HAP-1 (cell line): ENCODE measurements at regions not wholly inside any gene's neighbourhood (a gene's known extent, or its start where the extent isn't known, plus 50 kb on each side); places are given as distances from the start of the nearest gene placed in this dataset.

ENCODE experiments used
- DNase-seq, 2 experiments: peaks; one replicate each; pipeline ENCODE4 v3.0.0-alpha.2; 2016 to 2020; ENCODE audit warnings: low spot score in 2 of 2
- H3K27me3 ChIP-seq: fragments of 250-450 bp; sonication (Bioruptor Pico); 2 replicates; pipeline ENCODE4 v1.5.1; 2020; ENCODE audit warnings: low read depth, mild to moderate bottlenecking, moderate library complexity
- H3K36me3 ChIP-seq: fragments of 250-450 bp; sonication (Bioruptor Pico); replicated peaks from 2 replicates; pipeline ENCODE4 v1.5.1; 2020; ENCODE audit warnings: mild to moderate bottlenecking
- H3K4me1 ChIP-seq: fragments of 250-450 bp; sonication (Bioruptor Pico); 2 replicates; pipeline ENCODE4 v1.5.1; 2020; ENCODE audit warnings: mild to moderate bottlenecking
- H3K4me3 ChIP-seq: fragments of 250-450 bp; sonication (Bioruptor Pico); 2 replicates; pipeline ENCODE4 v1.5.1; 2020; ENCODE audit warnings: mild to moderate bottlenecking, moderate library complexity
- H3K9me3 ChIP-seq: fragments of 250-450 bp; sonication (Bioruptor Pico); 2 replicates; pipeline ENCODE4 v1.5.1; 2020; ENCODE audit warnings: mild to moderate bottlenecking, moderate library complexity
- in situ Hi-C: fragments of 300-500 bp; cut with MboI; formaldehyde crosslinking; loops from 3 replicates; pipeline ENCODE4 v1.14.3; 2020; ENCODE audit warnings: low sequenced_read_pairs, inconsistent platforms, mixed read lengths

- Histone ChIP-seq H3K36me3 (no peaks in the 10 kb centered on the region), H3K4me3 (no peak overlapping the region), H3K9me3 (no peaks in the 10 kb centered on the region), H3K4me1 (no peaks in the 10 kb centered on the region), H3K27me3 (no peaks in the 10 kb centered on the region)
- in situ Hi-C loops, result no loop called here
- no peak for DNase-seq
These were observed 77.9 kb upstream of the KLF7 start for GRCh38 chr2:207243601-207244000.

GRCh38 chr2:207244971-207245925, 79.5 kb upstream of the KLF7 start:
- no peaks in the 10 kb centered on the region for H3K9me3 ChIP-seq
- no peak for DNase-seq
- in situ Hi-C loops, result no loop called here
- no peak overlapping the region for H3K4me3 ChIP-seq
- no peaks in the 10 kb centered on the region for H3K4me1 ChIP-seq
- H3K36me3 ChIP-seq, result no peaks in the 10 kb centered on the region
- no peaks in the 10 kb centered on the region for H3K27me3 ChIP-seq

- H3K36me3 ChIP-seq, result no peaks in the 10 kb centered on the region
- H3K4me1 ChIP-seq, result no peaks in the 10 kb centered on the region
- no peaks in the 10 kb centered on the region for H3K9me3 ChIP-seq
- in situ Hi-C loops, result no loop called here
- H3K27me3 ChIP-seq, result no peaks in the 10 kb centered on the region
- DNase-seq, result no peak
- no peak overlapping the region for H3K4me3 ChIP-seq
These were observed 83.1 kb upstream of the KLF7 start for GRCh38 chr2:207248702-207249377.

GRCh38 chr2:207251022-207251421, 85.3 kb upstream of the KLF7 start:
- H3K4me3 ChIP-seq, result no peak overlapping the region
- H3K4me1 ChIP-seq, result no peaks in the 10 kb centered on the region
- in situ Hi-C loops, result no loop called here
- H3K36me3 ChIP-seq, result no peaks in the 10 kb centered on the region
- DNase-seq, result no peak
- no peaks in the 10 kb centered on the region for H3K9me3 ChIP-seq
- H3K27me3 ChIP-seq, result no peaks in the 10 kb centered on the region

GRCh38 chr2:207251573-207252192, 85.9 kb upstream of the KLF7 start:
- in situ Hi-C loops, result no loop called here
- Histone ChIP-seq H3K27me3 (no peaks in the 10 kb centered on the region), H3K9me3 (no peaks in the 10 kb centered on the region), H3K4me1 (no peaks in the 10 kb centered on the region), H3K36me3 (no peaks in the 10 kb centered on the region), H3K4me3 (no peak overlapping the region)
- no peak for DNase-seq

- H3K9me3 ChIP-seq, result no peaks in the 10 kb centered on the region
- DNase-seq, result no peak
- in situ Hi-C loops, result no loop called here
- H3K4me1 ChIP-seq, result no peaks in the 10 kb centered on the region; the same call in 1 of the 2 replicates
- H3K27me3 ChIP-seq, result no peaks in the 10 kb centered on the region
- H3K36me3 ChIP-seq, result no peaks in the 10 kb centered on the region
- no peak overlapping the region for H3K4me3 ChIP-seq
These were observed 86.7 kb upstream of the KLF7 start for GRCh38 chr2:207252416-207252815.

- peaks cover 4% of the 10 kb centered on the region for H3K4me1 ChIP-seq
- in situ Hi-C loops, result no loop called here
These were observed 87.4 kb upstream of the KLF7 start for GRCh38 chr2:207252979-207253645.

GRCh38 chr2:207253666-207254345, 88.1 kb upstream of the KLF7 start:
- in situ Hi-C loops, result no loop called here
- Histone ChIP-seq H3K4me1 (peaks cover 11% of the 10 kb centered on the region), H3K9me3 (no peaks in the 10 kb centered on the region)

More at GRCh38 chr2:207252979-207253645, 87.4 kb upstream of the KLF7 start:
- H3K4me3 ChIP-seq, result no peak overlapping the region
- no peaks in the 10 kb centered on the region for H3K36me3 ChIP-seq
- no peaks in the 10 kb centered on the region for H3K27me3 ChIP-seq
- peak; percentile 16 to 47 for DNase-seq
- no peaks in the 10 kb centered on the region for H3K9me3 ChIP-seq

GRCh38 chr2:207254591-207255464, 89.1 kb upstream of the KLF7 start:
- H3K27me3 ChIP-seq, result no peaks in the 10 kb centered on the region
- no peak overlapping the region for H3K4me3 ChIP-seq
- no peak for DNase-seq
- no peaks in the 10 kb centered on the region for H3K9me3 ChIP-seq
- H3K36me3 ChIP-seq, result no peaks in the 10 kb centered on the region
- peaks cover 12% of the 10 kb centered on the region for H3K4me1 ChIP-seq
- in situ Hi-C loops, result no loop called here

More at GRCh38 chr2:207253666-207254345, 88.1 kb upstream of the KLF7 start:
- no peak for DNase-seq
- Histone ChIP-seq H3K27me3 (no peaks in the 10 kb centered on the region), H3K36me3 (no peaks in the 10 kb centered on the region), H3K4me3 (no peak overlapping the region)

GRCh38 chr2:207255565-207256470, 90.1 kb upstream of the KLF7 start:
- peaks cover 12% of the 10 kb centered on the region for H3K4me1 ChIP-seq
- in situ Hi-C loops, result no loop called here
- H3K4me3 ChIP-seq, result no peak overlapping the region
- no peaks in the 10 kb centered on the region for H3K36me3 ChIP-seq
- no peak for DNase-seq
- no peaks in the 10 kb centered on the region for H3K9me3 ChIP-seq
- H3K27me3 ChIP-seq, result no peaks in the 10 kb centered on the region

- H3K27me3 ChIP-seq, result no peaks in the 10 kb centered on the region
- in situ Hi-C loops, result no loop called here
- no peaks in the 10 kb centered on the region for H3K9me3 ChIP-seq
- peaks cover 12% of the 10 kb centered on the region for H3K4me1 ChIP-seq
- DNase-seq, result no peak
- H3K36me3 ChIP-seq, result no peaks in the 10 kb centered on the region
- H3K4me3 ChIP-seq, result no peak overlapping the region
These were observed 90.9 kb upstream of the KLF7 start for GRCh38 chr2:207256476-207257207.
